Lung microvascular endothelial cell (primary cell): ENCODE measurements at regions not wholly inside any gene's neighbourhood (a gene's known extent, or its start where the extent isn't known, plus 50 kb on each side); places are given as distances from the start of the nearest gene placed in this dataset.
"Not testable (repeated sequence)": the region's sequence is repeated elsewhere in the genome, so short reads cannot be mapped to it uniquely, and the experiment has no call there.

Experiments used
- DNase-seq, 2 donors: peaks; one replicate each; pipeline versions ENCODE4 v3.0.0 to v3.0.0-alpha.2; 2010; ENCODE audit warnings: low read depth in 2 of 2

- no peak for DNase-seq
Measured at GRCh38 chr1:78715181-78715661, 65.6 kb downstream of the IFI44 start.

- DNase-seq, result no peak
Measured at GRCh38 chr1:78716186-78716585, 66.6 kb downstream of the IFI44 start.

- no peak for DNase-seq
Measured at GRCh38 chr1:78718566-78718965, 68.9 kb downstream of the IFI44 start.

GRCh38 chr1:78721136-78721535, 71.5 kb downstream of the IFI44 start:
- no peak for DNase-seq

- DNase-seq, result no peak
Measured at GRCh38 chr1:78722105-78722504, 72.5 kb downstream of the IFI44 start.

- no peak for DNase-seq
Measured at GRCh38 chr1:78722521-78722920, 72.9 kb downstream of the IFI44 start.

GRCh38 chr1:78722947-78723346, 73.3 kb downstream of the IFI44 start:
- no peak for DNase-seq

GRCh38 chr1:78726686-78727085, 77.1 kb downstream of the IFI44 start:
- DNase-seq, result no peak

- DNase-seq, result no peak
Measured at GRCh38 chr1:78728359-78728758, 78.7 kb downstream of the IFI44 start.

GRCh38 chr1:78730054-78730453, 80.4 kb downstream of the IFI44 start:
- DNase-seq, result no peak

- DNase-seq, result no peak
Measured at GRCh38 chr1:78731674-78732073, 82.0 kb downstream of the IFI44 start.

- DNase-seq, result no peak
Measured at GRCh38 chr1:78737241-78737640, 87.6 kb downstream of the IFI44 start.

- DNase-seq, result no peak
Measured at GRCh38 chr1:78743626-78744025, 94.0 kb downstream of the IFI44 start.

GRCh38 chr1:78745111-78745510, 95.5 kb downstream of the IFI44 start:
- no peak for DNase-seq

- not testable (repeated sequence) for DNase-seq
Measured at GRCh38 chr1:78753679-78754078, 104.0 kb downstream of the IFI44 start.

GRCh38 chr1:78755986-78756385, 106.4 kb downstream of the IFI44 start:
- no peak for DNase-seq

- no peak for DNase-seq
Measured at GRCh38 chr1:78758506-78758905, 108.9 kb downstream of the IFI44 start.

GRCh38 chr1:78759881-78760280, 110.2 kb downstream of the IFI44 start:
- no peak for DNase-seq

GRCh38 chr1:78760858-78761257, 111.2 kb downstream of the IFI44 start:
- no peak for DNase-seq

- DNase-seq, result no peak
Measured at GRCh38 chr1:78762113-78762512, 112.5 kb downstream of the IFI44 start.

- DNase-seq, result no peak
Measured at GRCh38 chr1:78765489-78765888, 115.9 kb downstream of the IFI44 start.

- DNase-seq, result no peak
Measured at GRCh38 chr1:78779831-78780230, 130.2 kb downstream of the IFI44 start.

GRCh38 chr1:78787544-78787943, 137.9 kb downstream of the IFI44 start:
- no peak for DNase-seq

- no peak for DNase-seq
Measured at GRCh38 chr1:78790174-78790573, 140.5 kb downstream of the IFI44 start.
